ENCODE measurements at regions not wholly inside any gene's neighbourhood (a gene's known extent, or its start where the extent isn't known, plus 50 kb on each side); places are given as distances from the start of the nearest gene placed in this dataset.
"Not testable (repeated sequence)": the region's sequence is repeated elsewhere in the genome, so short reads cannot be mapped to it uniquely, and the experiment has no call there.

GRCh38 chr10:45117940-45118339, 117.2 kb downstream of the ZNF22 start:
- not testable (repeated sequence) for DNase-seq (ENCODE audit: low read depth in 2 of 2)

DNA sequence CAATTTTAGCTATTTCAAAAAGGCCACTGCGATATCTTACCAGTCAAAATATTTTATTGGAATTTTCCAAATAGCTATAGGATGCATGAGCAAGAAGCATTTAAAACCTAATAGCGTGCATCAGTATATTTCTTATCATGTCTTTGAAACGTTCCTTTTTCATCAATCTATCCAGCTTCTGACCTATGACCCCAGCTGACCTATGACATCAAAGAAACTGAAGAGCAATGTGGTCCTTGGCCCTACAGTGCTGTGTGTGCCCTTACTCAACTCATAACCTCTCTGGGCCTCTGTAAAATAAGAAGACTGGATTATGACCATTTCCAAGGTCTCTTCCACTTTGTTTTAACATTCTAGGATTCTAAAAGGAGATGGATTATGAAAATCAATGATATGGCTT, 118.2 kb downstream of the ZNF22 start:
- DNase-seq (ENCODE audit: low read depth in 2 of 2), result no peak

- DNase-seq (ENCODE audit: low read depth in 2 of 2), result not testable (repeated sequence)
These were observed 121.6 kb downstream of the ZNF22 start for GRCh38 chr10:45122180-45122860.

DNA sequence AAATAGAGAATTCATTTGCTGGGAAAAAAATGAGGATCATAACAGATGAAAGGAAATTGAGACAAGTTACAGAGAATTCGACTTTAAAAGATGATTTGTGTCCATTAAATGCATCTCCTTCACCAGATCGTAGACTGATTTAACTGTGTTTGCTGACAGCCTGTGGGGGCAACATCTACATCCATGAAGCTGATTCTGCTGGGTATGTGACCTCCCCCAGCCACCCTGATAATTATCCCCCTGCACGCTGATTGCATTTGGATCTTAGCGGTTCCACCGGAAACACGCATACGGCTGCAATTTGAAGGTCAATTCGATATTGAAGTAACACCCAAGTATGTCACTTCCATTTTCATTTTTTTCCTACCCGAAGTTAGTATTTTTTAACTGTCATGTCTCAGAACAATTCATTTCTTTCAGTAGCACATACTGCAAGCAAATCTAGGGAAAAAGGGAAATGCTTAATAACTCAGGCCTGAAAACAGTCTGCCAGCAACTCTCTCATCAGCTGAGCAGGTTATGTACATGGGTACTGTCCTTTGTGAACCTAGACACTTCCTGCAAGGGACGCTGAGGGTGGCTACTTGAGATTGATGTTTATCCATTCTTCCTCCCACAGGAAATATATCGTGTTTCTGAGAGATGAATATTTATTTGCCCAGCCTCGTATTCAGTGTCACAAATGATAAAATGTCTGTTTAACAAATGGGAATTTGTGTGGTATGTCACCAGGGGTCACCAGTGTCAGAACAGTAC, 134.9 kb downstream of the ZNF22 start:
- DNase-seq (ENCODE audit: low read depth in 2 of 2), result no peak

DNA sequence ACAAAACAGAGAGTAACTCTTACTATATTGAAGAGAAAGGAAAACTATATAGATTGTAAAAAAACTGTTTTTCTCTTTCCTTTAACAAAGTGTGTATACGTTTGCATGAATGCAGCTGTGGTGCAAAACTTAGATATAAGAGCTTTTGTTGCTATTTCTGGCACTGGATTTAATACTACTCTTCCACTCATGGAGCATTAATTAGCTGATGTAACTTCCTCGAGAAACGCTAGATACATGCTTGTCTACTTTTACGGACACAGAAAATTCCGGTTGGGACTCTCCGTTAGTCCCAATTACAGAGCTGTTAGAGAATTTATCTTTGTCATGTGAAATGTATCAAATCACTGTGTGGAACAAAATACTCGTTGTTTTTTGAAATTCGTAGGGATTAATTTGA, 135.5 kb downstream of the ZNF22 start:
- DNase-seq (ENCODE audit: low read depth in 2 of 2), result no peak

- DNase-seq (ENCODE audit: low read depth in 2 of 2), result no peak
These were observed 143.8 kb downstream of the ZNF22 start for GRCh38 chr10:45144326-45145070.

DNA sequence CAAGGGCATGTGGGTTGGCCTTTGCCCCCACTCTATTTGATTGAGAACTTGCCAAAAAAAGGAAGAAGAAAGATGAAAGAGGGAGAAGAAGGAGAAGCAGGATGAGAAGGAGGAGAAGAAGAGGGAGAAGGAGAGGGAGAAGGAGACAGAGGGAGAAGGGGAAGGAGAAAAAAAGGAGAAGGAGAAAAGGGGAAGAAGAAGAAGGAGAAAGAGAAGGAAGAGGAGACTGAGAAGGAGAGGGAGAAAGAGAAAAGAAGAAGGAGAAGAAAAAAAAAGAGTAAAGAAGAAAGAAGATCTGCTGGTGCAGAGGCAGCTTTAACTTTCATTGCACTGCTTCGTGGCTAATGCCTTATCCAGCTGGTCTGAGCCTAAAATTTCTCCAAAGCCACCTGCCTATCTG, 144.4 kb downstream of the ZNF22 start:
- DNase-seq (ENCODE audit: low read depth in 2 of 2), result not testable (repeated sequence)

GRCh38 chr10:45147000-45147399, 146.3 kb downstream of the ZNF22 start:
- no peak for DNase-seq (ENCODE audit: low read depth in 2 of 2)

DNA sequence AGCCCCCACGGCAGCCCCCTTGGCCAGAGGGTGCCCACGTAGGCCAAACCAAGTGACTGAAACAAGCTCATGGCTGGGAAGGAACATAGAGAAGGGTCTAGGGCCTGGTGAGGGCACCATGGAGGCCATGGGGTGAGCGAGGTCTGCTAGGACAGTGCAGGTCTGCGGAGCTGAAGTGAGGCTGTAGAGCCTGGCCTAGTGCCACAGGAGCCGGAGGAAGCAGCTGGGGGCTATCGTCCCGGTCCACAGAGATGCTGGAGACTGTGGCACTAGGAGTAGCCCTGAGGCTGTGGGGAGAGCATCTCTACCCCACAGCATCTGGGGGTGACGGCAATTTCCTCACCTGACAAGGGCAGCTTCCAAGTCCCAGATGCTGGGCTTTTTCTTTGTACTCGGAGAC, 150.3 kb downstream of the ZNF22 start:
- no peak for DNase-seq (ENCODE audit: low read depth in 2 of 2)

DNA sequence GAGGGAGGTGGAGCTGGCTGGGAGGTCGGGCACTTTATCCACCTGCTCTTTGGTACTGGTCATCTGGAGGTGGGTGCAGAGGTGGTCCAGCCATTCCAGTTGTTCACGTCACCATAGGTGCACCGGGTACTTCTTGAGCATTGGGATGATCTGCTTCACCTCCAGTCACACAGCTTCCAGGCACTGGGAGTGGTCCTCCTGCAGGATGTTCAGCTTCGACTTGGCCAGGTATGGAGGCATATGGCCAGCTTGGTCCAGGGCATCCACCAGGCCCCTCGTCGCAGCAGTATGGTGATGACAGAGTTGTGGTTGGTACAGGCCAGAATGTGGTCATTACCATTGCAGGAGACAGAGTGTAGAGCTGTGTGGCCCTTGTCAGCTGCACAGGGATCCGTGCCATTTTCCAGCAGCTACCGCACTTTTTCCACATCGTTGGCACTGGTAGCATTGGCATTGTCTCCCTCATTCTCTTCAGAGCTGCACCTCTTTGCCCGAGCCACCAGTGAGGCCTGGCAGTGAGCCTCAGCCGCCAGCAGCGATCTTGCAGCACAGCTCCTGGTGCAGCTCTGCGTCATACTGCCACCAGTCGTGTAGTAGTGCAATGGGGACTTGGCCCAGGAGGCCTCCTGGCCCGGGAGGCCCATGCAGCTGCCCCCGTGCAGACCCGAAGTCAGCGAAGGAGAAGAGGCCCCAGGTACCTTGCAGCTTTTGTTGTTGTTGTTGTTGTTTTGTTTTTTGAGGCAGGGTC, 150.9 kb downstream of the ZNF22 start:
- DNase-seq (ENCODE audit: low read depth in 2 of 2), result no peak

GRCh38 chr10:45152726-45153125, 152.0 kb downstream of the ZNF22 start:
- no peak for DNase-seq (ENCODE audit: low read depth in 2 of 2)

DNA sequence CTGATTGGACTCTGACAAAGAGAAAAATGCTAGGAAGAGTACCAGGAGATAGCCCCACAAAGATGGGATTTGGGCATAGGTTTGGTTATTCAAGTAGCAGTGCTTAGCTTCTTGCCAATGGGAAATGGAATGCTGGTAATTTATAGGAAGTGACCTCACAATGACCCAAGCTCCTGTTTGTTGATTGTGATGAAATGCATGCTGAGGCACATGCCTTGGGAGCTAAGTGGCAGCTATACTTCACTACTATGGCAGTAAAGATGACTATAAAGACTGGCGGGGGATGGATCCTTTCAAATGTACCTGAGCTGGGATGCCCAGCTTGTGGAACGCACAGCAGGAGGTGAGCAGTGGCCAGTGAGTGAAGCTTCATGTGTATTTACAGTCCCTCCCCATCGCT, 153.8 kb downstream of the ZNF22 start:
- no peak for DNase-seq (ENCODE audit: low read depth in 2 of 2)

GRCh38 chr10:45155784-45156183, 155.1 kb downstream of the ZNF22 start:
- DNase-seq (ENCODE audit: low read depth in 2 of 2), result no peak

DNA sequence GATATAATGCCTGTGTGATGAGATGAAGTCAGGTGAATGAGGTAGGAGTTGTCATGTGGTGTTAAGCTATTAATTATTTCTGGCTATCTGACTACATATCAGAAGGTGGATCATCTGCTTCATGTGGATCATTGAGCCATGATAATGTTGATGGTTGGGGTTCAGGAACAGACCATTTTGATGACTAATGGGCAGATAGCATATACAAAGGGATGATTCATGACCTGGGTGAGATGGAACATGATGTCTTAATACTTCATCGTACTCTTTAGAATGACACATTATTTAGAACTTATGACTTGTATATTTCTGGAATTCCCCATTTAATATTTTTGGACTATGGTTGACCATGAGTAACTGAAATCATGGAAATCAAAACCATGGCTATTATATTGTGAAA, 155.1 kb downstream of the OR13A1 start:
- no peak for DNase-seq (ENCODE audit: low read depth in 2 of 2)

- no peak for DNase-seq (ENCODE audit: low read depth in 2 of 2)
These were observed 152.0 kb downstream of the OR13A1 start for GRCh38 chr10:45163315-45163975.

DNA sequence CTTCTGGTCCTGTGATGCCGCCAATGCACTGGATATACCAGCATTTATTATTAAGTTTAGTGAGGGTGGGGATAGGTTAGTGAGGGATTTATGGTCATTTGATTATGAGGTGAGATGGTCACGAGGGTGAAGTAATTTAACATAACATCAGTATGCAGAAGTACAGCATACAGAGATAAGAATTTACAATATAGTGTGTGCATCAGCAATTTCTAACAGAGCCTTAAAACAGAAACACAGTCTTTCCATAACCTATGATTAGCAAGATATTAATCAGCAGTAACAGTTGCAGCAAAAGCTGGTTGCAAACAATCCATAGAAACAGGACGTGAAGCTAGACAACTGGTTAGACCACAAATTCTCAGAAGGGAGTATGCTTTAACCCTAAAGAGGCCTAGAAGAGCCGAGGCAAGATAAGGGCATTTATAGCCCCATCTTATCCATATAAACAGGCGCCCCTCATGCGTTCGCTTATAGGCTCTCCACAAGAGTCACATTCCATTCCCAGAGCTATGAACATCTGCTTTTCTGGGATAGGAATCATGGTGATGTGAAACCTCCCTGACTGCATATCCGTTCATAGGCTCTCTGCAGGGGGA, 139.8 kb downstream of the OR13A1 start:
- not testable (repeated sequence) for DNase-seq (ENCODE audit: low read depth in 2 of 2)

DNA sequence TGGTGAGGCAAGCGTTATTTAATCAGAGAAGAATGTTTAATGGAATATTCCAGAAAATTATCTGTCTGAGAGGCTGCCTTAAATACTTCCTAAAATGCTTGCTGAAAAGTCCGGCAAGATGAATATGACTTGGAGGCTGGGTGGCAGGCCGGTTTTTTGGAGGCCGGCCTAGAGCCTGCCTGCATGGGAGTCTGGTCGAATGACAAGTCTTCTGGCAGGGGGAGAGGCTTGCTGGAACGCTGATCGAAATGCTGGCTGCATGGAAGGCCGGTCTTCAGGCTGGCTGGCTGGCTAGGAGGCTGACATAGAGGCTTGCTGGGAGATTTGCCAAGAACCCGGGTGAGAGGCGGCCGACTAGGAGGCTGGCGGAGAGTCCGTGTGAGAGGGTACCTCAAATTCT, 135.7 kb downstream of the OR13A1 start:
- no peak for DNase-seq (ENCODE audit: low read depth in 2 of 2)

DNA sequence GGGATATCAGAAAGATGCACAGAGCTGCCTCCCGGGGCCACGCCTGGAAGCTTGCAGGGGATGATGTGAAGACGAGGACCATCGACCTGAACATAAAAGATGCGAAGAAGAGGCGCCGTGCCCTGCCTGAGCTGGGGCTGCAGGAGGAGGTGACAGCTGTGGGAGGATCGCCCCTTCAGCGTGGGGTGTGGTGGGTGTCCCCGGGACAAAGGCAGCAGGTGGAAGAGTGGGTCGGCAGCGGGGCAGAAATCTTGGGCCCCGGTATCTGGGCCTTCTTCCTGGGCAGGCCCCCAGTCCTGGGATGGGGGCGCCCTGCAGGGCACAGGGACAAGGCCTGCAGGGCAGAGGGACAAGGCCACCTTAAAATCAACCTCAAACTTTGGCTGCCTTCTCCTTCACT, 134.9 kb downstream of the OR13A1 start:
- no peak for DNase-seq (ENCODE audit: low read depth in 2 of 2)

DNA sequence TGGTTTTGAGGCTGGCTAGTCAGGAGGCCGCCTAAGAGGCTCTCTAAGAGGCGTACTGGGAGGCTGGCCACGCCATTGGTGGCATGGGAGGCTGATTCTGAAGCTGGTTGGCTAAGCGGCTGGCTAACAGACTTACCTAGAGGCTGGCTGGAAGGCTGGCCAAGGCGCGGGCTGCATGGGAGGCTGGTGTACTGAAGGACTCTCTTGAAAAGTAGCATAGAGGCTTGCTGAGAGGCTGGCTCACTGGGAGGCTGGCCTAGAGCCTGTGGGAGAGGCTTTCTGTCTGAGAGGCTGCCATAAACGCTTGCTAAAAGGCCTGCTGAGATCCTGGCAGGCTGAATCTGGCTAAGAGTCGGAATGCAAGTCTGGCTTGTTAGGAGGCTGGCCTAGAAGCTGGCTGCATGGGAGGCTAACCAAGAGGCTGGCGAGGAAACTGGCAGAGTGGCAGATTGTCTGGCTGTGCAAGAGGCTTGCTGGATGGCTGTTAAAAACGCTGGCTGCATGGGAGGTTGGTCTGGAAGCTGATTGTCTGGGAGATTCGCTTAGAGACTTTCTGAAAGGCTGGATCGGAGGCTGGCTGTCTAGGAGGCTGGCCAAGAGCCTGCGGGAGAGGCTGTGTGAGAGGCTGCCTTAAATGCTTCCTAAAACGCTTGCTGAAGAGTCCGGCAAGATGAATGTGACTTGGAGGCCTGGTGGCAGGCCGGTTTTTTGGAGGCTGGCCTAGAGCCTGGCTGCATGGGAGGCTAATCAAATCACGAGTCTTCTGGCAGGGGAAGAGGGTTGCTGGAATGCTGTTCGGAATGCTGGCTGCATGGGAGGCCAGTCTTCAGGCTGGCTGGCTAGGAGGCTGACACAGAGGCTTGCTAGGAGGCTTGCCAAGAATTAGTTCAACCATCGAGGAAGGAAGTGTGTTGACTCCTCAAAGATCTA, 134.2 kb downstream of the OR13A1 start:
- DNase-seq (ENCODE audit: low read depth in 2 of 2), result no peak

GRCh38 chr10:45183174-45183573, 132.2 kb downstream of the OR13A1 start:
- DNase-seq (ENCODE audit: low read depth in 2 of 2), result no peak
